Activated CD4-positive, alpha-beta T cell treated with anti-CD3 and anti-CD28 coated beads for 48 hours (primary cell): ENCODE measurements at regions not wholly inside any gene's neighbourhood (a gene's known extent, or its start where the extent isn't known, plus 50 kb on each side); places are given as distances from the start of the nearest gene placed in this dataset.

Experiments
- DNase-seq: peaks from one replicate; pipeline ENCODE4 v3.0.0-alpha.2; 2020

- DNase-seq: no peak
Observed at GRCh38 chr4:121226362-121226761, 62.2 kb upstream of the TNIP3 start.

- DNase-seq: no peak
Observed at GRCh38 chr4:121221608-121222007, 57.5 kb upstream of the TNIP3 start.

DNA sequence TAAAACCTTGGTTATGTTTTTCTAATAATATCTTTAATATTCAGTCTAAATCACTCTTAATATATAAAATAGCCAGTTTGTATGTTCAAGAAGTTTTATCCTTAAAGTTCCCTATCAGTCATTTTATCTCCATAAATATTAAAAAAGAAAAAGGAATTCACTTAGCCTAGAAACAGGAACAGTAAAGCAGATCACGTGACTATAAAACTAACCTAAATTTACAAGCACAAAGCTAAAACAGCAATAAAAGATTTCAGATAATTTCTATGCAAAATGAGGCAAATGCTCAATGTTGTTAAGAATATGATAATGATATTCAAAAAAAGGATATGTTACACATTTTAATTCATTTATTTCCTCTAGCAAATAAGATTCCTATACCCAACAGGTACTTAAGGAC is 57.1 kb upstream of the TNIP3 start:
- no peak for DNase-seq

DNA sequence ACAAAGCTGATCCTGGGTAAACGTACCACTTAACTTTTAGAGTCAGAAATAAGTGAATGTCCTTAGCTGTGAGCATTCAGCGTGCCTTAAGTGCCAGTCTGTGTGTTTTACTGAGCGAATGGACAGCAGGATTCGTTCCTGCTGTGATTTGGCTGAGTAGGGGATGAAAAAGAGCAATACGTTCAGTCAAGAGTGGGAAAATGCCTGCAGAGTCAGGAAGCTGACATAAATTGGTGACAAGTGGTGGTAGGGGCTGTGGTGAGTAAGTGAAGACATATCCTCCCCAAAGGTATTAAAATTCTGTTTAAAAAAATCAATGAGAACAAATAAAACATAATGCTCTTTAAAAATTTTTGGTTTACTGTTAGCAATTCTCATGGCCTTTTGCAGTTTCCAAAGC is 56.6 kb upstream of the TNIP3 start:
- DNase-seq: no peak

DNA sequence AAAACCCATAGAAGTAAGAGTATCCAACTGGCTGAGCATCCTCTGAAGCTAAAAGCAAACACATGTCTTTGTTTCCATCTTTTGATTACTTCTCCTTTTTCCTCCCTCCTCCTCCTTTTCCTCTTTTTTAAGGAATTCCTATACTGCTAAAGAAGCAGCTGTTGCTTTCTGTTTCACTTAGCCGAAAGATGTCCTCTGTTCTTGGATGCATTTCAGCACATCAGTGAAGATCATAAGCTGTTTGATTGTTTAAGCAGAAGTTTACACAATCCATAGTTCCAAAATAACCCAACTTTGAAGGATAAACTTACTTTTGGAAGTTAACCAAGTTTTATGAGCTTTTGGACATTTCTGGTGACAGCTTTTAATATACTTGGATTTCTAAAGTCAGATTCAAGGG is 55.1 kb upstream of the TNIP3 start:
- DNase-seq: no peak

DNA sequence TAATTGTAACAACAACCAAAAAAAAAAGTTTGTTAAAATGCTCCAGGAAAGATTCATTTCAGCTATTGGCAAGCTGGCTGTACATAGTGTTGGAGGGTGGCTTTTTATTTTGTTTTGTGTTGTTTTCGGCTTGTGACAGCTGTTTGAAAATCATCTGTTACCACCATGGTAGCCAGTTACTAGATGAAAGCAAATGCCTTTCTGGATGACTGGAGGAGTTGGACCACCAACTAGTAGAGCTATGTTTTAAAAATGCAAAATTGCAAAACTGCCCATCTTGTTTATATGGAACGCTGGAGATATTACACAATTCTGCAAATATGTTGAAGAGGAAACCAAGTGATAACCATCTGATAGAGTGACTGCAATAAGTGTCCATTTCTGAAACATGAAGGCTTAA is 53.2 kb upstream of the TNIP3 start:
- no peak for DNase-seq

DNA sequence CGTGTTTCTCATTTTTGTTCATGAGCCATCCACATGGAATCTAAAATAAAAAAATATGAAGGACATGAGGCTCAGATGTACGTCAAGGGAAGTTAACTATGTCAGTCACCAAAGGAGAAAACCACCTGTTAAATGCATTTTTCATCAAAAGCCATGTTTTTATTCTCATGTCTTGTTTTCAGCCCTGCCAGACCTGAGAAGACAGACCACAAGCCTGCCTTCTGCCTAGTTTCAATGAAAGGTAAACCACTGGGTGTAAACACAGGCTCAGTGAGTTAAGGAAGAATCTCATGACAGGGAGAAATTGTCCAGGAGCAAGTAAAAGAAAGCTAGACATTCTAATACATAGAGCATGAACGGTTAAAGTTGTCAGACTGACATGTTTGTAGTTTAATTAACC is 52.3 kb upstream of the TNIP3 start:
- no peak for DNase-seq

GRCh38 chr4:121213940-121214339 is 49.8 kb upstream of the TNIP3 start:
- no peak for DNase-seq
